Sigmoid colon (tissue), 3 donors: ENCODE measurements at regions not wholly inside any gene's neighbourhood (a gene's known extent, or its start where the extent isn't known, plus 50 kb on each side); places are given as distances from the start of the nearest gene placed in this dataset.

Source experiments
- CTCF ChIP-seq, 4 experiments: fragments of 450-650 bp in 3 of 4; fragments of 200-600 bp in 1 of 4; IDR thresholded peaks; one replicate each; pipeline ENCODE4 v1.5.1; 2016 to 2019; ENCODE audit warnings: antibody characterized with exemption in 4 of 4, mild to moderate bottlenecking in 3 of 4, moderate library complexity in 2 of 4
- POLR2A ChIP-seq, 2 donors: fragments of 450-650 bp; IDR thresholded peaks; one replicate each; pipeline ENCODE4 v1.6.1; 2016; ENCODE audit warnings: antibody characterized with exemption in 2 of 2, mild to moderate bottlenecking in 2 of 2, moderate library complexity in 2 of 2

- no peak for TF ChIP-seq CTCF (IDR thresholded peaks at IDR 0.05)
- no peak for TF ChIP-seq POLR2A (IDR thresholded peaks at IDR 0.05)
Measured at GRCh38 chr2:83251321-83251872, 1207.7 kb downstream of the SUCLG1 start.
